ENCODE measurements at regions not wholly inside any gene's neighbourhood (a gene's known extent, or its start where the extent isn't known, plus 50 kb on each side); places are given as distances from the start of the nearest gene placed in this dataset.

- no peak for DNase-seq
Observed at GRCh38 chr2:16124881-16125613, 184.7 kb downstream of the MYCN start.

GRCh38 chr2:16123856-16124780 lies 183.8 kb downstream of the MYCN start:
- DNase-seq: no peak

GRCh38 chr2:16123421-16123820 lies 183.1 kb downstream of the MYCN start:
- no peak for DNase-seq

GRCh38 chr2:16122556-16122955 lies 182.2 kb downstream of the MYCN start:
- no peak for DNase-seq

GRCh38 chr2:16121986-16122390 lies 181.6 kb downstream of the MYCN start:
- no peak for DNase-seq

- no peak for DNase-seq
Observed at GRCh38 chr2:16121231-16121985, 181.1 kb downstream of the MYCN start.

GRCh38 chr2:16120591-16121180 lies 180.3 kb downstream of the MYCN start:
- no peak for DNase-seq

- DNase-seq: no peak
Observed at GRCh38 chr2:16119741-16120140, 179.4 kb downstream of the MYCN start.

- no peak for DNase-seq
Observed at GRCh38 chr2:16118611-16119590, 178.6 kb downstream of the MYCN start.

GRCh38 chr2:16117791-16118610 lies 177.7 kb downstream of the MYCN start:
- DNase-seq: no peak

GRCh38 chr2:16117021-16117700 lies 176.8 kb downstream of the MYCN start:
- DNase-seq: no peak

- no peak for DNase-seq
Observed at GRCh38 chr2:16115881-16116830, 175.8 kb downstream of the MYCN start.

GRCh38 chr2:16115291-16115690 lies 174.9 kb downstream of the MYCN start:
- DNase-seq: no peak

GRCh38 chr2:16114836-16115235 lies 174.5 kb downstream of the MYCN start:
- DNase-seq: no peak

GRCh38 chr2:16114070-16114469 lies 173.7 kb downstream of the MYCN start:
- DNase-seq: no peak

- no peak for DNase-seq
Observed at GRCh38 chr2:16113568-16113967, 173.2 kb downstream of the MYCN start.

- DNase-seq: no peak
Observed at GRCh38 chr2:16112972-16113560, 172.7 kb downstream of the MYCN start.

GRCh38 chr2:16112251-16112971 lies 172.1 kb downstream of the MYCN start:
- no peak for DNase-seq

All from NCI-H2171 (cell line).